HG03159 (cell line): ENCODE measurements at regions not wholly inside any gene's neighbourhood (a gene's known extent, or its start where the extent isn't known, plus 50 kb on each side); places are given as distances from the start of the nearest gene placed in this dataset.

ENCODE experiments used
- ATAC-seq: cut with Tn5 transposase; IDR thresholded peaks from one replicate; pipeline ENCODE4 v1.9.1; 2021; ENCODE audit warnings: mild to moderate bottlenecking, moderate library complexity; ENCODE audit not compliant: unreplicated experiment

GRCh38 chr3:72154391-72155335 is 369.7 kb upstream of the PROK2 start:
- ATAC-seq, result no peak

GRCh38 chr3:72153477-72154314 is 368.7 kb upstream of the PROK2 start:
- ATAC-seq, result no peak

DNA sequence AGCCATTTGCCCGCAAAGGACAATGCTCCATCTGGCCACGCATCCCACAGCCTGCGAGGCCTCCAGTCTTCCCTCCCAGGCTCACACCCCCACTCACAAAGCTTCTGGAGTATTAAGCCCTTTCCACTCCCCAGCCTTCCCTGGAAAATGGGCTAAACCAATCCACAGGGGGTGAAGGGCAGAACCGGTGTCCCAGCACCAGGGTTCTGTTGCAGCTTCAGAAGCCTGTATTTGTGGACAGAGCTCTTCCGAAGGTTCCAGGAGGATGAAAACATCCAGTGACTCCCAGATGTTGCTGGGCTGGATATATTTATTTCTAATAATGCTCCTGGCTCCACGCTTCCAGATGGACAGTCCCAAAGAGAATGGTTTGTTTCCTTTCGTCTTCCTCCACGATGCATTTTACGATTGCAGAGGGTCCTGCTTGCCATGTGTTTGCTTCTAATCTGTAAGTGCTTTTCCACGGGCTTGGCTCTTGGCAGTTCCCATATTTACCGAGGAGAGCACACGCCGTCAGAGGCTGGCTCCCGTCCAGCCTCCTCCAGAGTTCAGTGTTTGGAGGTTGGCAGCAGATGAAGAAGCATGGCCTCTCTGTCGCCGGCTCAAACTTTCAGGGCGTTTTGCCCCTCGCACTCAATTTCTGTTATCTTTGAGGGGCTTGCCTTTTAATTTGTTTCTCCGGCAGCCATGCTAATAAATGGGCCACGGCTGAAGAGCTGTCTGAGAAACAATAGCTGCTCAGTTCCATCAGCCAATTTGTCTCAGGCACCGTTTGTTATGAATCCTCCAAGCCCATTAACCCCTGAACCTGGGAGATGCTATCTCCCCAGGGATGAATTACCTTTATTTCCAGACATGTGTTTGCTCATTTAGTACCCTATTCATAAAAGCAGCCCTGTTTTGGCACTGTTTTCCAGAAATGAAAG is 367.9 kb upstream of the PROK2 start:
- no peak for ATAC-seq

DNA sequence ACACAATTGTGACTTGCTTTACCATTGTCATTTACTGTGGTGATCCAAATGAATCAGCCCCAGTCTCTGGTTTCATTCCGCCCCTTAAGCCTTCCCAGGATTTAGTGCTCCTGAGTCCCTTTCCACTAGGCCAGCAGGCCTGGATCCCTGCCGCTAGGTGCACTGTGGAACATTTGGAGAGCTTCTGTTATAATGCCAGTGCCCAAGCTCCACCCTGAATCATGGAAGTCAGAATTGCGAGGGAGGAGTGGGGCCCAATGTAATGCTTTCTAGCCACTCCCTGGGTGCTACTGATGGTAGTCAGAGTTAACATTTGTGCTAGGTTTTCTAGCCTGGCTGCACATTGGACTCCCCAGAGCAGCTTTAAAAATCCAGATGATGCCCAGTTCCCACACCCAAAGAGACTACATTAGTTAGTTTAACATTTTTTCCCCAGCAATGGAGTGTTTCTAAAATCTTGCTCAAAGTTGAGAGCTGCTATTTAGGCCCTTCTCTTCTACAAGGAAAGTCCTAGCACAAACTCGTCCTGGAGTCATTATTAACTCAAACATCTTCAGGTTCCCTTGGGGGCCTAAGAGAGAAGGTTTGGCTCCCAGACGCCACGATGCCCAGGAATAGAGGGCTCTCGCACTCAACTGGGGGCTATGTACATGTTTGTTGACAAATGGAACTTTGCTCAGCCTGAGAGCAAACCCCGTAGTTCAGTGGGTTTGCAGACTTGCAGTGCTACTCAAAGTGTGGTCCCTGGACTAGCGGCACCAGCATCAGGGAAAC is 366.7 kb upstream of the PROK2 start:
- no peak for ATAC-seq

DNA sequence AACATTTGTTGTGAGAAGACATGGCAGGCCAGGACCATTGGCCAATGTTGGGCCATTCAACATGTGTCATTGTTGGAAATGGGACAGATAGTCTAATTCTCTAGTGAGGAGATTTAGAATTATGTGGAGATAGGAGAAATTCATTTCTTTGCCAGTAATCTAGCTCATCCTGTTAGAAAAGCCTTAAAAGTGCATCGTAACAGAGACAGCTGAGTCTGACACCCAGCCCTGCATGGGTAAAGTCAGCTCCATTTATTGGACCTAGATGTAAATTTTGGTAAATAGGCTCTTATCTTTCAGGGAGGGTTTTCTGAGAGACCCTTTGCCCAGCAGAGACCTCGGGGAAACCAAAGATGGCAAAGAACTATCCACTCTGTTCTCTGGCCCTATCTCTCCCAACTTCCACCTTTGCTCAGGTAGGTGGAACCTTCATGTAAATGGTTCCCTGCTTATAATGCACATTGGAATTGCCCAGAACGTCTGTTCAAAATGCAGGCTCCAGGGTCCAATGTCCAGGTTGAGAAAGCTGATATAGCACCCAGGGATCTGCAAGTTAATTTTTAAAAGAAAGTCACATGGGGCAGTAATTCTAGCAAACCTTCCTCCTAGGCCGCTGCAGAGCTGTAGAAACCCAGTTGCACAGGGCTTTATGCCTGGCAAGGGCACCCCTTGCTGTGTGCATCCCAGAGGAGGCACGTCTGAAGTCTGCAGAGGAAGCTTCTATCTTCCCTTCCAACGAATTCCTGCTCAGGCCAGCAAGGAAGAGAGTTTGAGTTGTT is 365.9 kb upstream of the PROK2 start:
- ATAC-seq, result no peak

DNA sequence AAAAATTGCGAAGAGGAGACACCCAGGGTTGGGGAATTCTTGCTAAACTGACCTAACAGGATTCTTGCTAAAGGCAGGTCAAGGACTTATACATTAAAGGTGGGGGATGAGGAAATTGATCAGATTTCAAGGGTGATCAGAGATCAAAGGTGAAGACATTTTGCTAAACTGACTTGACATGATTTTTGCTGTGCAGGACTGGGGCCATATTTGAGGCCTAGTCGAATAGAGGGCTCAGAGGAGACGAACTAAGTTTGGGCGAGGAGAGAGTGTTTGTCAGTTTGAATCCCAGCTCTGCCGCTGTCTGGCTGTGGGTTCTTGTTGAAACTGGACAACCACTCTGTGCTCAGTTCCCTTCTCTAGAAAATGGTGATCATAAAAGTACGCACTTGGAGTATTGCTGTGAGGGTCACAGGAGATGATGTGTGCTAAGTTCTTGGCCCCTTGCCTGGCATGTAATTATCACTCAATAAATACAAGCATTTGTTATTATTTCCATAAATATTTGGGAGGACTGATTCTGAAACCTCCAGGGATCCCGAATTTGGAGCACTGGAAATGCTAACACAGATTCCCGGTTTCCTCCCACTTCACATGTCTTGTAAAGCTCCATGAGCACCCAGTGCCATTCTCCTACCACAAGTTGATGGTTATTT is 364.8 kb upstream of the PROK2 start:
- no peak for ATAC-seq

- ATAC-seq, result no peak
Measured at GRCh38 chr3:72147600-72147999, 362.7 kb upstream of the PROK2 start.

DNA sequence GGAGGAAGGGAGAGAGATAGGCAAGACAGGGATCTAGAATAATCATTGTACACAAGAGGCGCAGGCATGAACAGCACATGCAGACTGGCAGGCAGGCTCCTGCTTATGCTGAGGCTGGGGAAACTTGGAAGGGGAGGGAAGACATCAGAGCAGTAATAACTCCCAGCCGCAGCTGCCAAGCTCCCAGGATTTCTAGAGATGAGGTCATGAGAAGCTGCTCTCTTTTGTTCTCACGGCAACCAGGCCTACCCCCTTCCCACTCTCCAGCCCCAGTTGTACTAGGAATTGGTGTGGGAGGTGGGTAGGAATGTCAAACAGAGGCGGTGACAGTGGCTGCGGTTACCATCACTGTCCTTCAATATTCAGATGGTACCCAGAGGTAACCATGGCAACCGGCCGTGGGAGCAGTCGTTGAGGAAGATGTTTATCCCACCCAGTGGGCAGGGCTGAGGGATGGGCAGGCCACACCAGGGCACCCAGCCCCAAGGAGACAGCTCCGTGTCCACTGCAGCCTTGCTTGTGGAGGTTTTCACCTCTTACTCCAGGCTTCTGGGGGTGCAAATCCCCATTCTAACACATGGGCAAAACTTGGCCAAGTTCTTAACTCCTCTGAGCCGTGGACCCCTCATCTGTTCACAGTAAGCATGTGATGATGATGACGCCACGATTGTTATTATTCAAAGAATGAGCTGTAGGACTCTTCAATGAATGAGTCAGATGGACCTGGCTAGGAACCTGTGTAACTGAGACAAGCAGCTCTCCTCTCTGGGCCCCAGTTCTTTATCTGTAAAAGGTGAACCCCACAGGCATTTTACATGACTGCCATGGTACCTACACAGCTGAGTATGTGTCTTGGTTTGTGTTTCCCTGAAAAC is 360.8 kb upstream of the PROK2 start:
- ATAC-seq, result no peak

- ATAC-seq, result peak; percentile 81
Measured at GRCh38 chr3:72144773-72145505, 360.0 kb upstream of the PROK2 start.

DNA sequence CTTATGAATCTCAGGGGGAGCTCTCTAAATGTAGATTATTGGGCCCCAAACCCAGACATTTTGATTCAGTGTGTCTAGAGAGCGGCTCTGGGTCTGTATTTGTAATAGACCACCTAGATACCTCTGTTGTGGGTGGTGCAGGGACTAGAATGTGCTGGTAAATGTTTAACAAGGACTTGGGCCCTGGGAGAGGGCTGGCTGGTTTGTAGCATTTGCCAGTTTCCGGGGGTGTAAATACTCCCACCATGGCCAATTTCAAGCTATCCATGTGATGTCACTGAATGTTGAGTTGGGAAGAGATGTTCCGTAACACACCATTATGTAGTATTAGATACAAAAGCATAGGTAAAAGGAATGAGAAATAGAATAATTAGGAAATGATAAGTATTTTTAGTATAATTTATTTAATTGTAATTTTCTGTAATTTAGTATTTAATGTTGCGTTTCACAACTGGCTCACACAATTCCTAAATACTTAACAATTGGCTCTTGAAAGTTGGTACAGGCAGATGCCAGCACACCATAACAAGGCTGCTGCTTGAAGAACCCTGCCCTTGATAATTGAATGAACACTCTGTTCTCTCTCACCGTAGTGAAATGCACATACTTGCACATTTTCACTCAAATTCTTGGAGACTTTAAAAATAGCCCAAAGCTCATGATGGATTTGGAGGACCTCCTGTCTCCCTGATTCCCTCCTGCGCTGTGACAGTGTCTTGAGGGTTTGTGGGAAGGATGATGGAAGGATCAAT is 359.2 kb upstream of the PROK2 start:
- ATAC-seq, result no peak

DNA sequence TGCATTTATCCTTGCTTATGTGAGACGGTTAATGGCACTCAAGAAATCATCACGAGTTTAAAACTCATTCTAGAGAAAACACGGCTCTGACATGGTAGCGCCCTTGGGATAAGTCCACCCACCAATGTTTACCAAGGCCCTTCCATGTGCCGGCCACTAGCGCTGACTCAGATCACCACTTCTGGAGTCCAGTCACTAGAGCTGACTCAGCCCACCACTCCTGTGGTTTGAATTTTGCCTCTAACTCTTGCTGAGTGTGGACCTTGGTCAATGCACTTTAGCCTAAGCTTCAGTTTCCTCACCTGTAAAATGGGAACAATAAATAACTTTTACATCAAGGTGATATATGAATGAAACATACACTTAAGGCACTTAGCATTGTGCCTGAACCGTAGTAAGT is 358.4 kb upstream of the PROK2 start:
- no peak for ATAC-seq

DNA sequence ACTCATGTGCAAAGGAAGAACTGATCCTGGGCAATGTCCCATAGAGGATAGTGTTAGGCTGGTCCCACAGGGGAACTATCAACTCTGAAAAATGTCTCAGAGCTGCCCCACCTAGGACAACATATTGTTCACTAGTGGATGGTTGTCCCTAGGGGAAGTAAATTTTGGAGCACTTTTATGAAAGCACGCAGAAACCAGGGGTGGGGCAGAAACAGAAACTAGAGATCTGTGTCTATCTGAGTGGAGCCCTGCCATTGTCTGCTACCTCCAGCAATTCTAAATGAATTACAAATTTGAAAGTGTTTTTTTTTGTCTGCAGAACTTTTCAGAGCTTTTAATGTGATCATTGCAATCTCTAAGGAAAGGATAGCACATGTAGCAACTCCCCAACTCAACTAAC is 357.1 kb upstream of the PROK2 start:
- no peak for ATAC-seq

DNA sequence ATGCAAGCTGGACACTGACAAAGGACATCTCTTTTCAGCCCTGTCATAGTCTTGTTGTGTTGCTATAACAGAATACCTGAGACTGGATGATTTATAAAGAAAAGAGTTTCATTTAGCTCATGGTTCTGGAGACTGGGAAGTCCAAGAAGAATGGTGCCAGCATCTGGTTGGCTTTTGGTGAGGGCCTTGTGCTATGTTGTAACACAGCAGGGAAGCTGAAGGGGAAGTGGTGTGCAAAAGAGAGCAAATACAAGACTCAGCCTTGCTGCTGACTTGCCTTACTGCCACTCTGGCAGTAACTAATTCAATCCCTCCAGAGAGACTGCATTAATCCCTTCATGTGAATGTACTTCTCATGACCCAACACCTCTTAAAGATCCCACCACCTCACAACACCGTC is 356.3 kb upstream of the PROK2 start:
- ATAC-seq, result no peak

- no peak for ATAC-seq
Measured at GRCh38 chr3:72139316-72139715, 354.4 kb upstream of the PROK2 start.

DNA sequence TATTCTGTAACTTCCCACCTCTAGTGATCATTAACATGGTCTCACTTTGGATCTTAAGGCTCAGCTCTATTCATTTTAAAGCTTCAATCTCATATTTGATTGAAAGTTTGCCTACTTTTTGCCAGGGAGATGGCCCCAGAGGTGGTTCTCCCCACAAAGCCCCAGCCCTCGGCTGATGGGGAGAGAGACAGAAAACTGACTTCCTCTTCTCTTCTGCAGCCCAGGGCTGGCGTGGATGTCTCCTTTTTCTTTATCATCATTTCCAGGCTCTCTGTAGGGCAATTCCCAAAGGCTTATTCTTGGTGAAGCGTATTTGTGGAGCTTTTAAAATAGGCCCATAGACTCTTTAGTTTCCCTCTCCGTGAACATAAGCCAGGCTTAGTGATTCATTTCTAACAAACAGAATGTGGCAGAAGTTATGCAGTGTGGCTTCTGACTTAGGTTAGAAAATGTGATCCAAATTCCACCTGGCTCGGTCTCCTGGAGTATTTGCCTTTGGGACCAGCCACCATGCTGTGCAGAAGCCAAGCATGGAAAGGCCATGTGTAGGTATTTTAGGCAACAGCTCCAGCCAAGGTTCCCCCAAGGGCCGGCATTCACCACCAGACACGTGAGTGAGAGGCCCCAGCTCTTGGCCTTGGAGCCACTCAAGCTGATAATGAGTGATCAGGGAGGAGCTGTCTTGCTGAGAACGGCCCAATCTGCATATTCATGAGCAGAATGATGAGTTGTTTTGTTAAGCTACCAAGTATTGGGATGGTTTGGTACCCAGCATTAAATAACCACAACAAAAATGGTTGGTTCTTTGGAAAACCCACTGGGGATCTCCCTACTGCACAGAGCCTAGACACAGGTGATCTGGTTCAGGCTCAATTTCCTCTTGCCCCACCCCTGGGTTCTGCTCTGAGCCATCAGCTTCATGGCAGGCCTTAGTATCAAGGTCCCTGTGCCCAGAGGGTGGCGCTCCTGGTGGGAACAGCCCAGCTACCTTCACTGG is 353.2 kb upstream of the PROK2 start:
- ATAC-seq, result no peak
